Keratinocyte (primary cell): ENCODE measurements at regions not wholly inside any gene's neighbourhood (a gene's known extent, or its start where the extent isn't known, plus 50 kb on each side); places are given as distances from the start of the nearest gene placed in this dataset.
"Not testable (repeated sequence)": the region's sequence is repeated elsewhere in the genome, so short reads cannot be mapped to it uniquely, and the experiment has no call there.

Experiments
- CTCF ChIP-seq, 3 experiments: IDR thresholded peaks in 1 of 3; conservative IDR thresholded peaks in 1 of 3; optimal IDR thresholded peaks in 1 of 3; 2 replicates in 2 of 3; 3 replicates in 1 of 3; pipeline versions ENCODE3 to v1.5.1; 2011; ENCODE audit warnings: low read length in 3 of 3, mild to moderate bottlenecking in 3 of 3, moderate library complexity in 2 of 3, control low read depth in 1 of 3, inconsistent platforms in 1 of 3; ENCODE audit not compliant: insufficient read depth in 2 of 3; ENCODE audit errors: extremely low read depth in 1 of 3
- EZH2 ChIP-seq: IDR thresholded peaks from one replicate; pipeline ENCODE4 v1.6.1; 2012; ENCODE audit warnings: inconsistent platforms, mild to moderate bottlenecking, low read length, moderate library complexity

- not testable (repeated sequence) for TF ChIP-seq CTCF (optimal IDR thresholded peaks at IDR 0.05 in 1 of 3, IDR thresholded peaks at IDR 0.05 in 1 of 3, conservative IDR thresholded peaks at IDR 0.05 in 1 of 3; ENCODE audit: extremely low read depth in 1 of 3, insufficient read depth in 2 of 3, low read length in 3 of 3); EZH2
Observed at GRCh38 chr5:109535090-109535489, 125.3 kb upstream of the PJA2 start.
